B cell (primary cell): ENCODE measurements at regions not wholly inside any gene's neighbourhood (a gene's known extent, or its start where the extent isn't known, plus 50 kb on each side); places are given as distances from the start of the nearest gene placed in this dataset.

Experiments used
- ATAC-seq: fragments of 200-7000 bp; cut with Tn5 transposase; one replicate; pipeline ENCODE4 v1.10.0; 2021; ENCODE audit warnings: low read depth, mild to moderate bottlenecking, moderate number of reproducible peaks, moderate library complexity
- CTCF ChIA-PET: fragments of 350-600 bp; sonication (Branson Sonifier 250); formaldehyde crosslinking; loops from one replicate; lab custom pipeline; 2021; ENCODE audit warnings: antibody characterized with exemption, inconsistent platforms; lab: Charles Lee
- POLR2A ChIA-PET: fragments of 350-600 bp; sonication (Branson Sonifier 250); formaldehyde crosslinking; loops from one replicate; lab custom pipeline; 2021; ENCODE audit warnings: antibody characterized with exemption; lab: Charles Lee
- DNase-seq: peaks from one replicate; pipeline ENCODE4 v3.0.0; 2013
- H2AFZ ChIP-seq: 2 replicates; pipeline ENCODE4 v1.6.1; 2012; ENCODE audit warnings: mild to moderate bottlenecking, low read depth, low read length; ENCODE audit not compliant: insufficient read depth, poor library complexity, severe bottlenecking
- H3K27ac ChIP-seq, 2 donors: 1 replicate in 1 of 2; 2 replicates in 1 of 2; pipeline ENCODE4 v1.5.1; 2012 to 2013; ENCODE audit warnings: low read length in 2 of 2, mild to moderate bottlenecking in 2 of 2, moderate library complexity in 1 of 2
- H3K27me3 ChIP-seq, 4 experiments: fragments of 200-600 bp in 1 of 4; sonication (generic) in 1 of 4; replicated peaks in 1 of 4; 1 replicate in 2 of 4; 2 replicates in 2 of 4; pipeline versions ENCODE4 v1.6.1 to v1.7.0; 2013 to 2016; ENCODE audit warnings: low read length in 3 of 4, mild to moderate bottlenecking in 2 of 4, mixed read lengths in 1 of 4, moderate library complexity in 1 of 4; ENCODE audit not compliant: insufficient read depth in 4 of 4, control insufficient read depth in 3 of 4; ENCODE audit errors: control extremely low read depth in 1 of 4
- H3K36me3 ChIP-seq, 2 experiments: replicated peaks in 1 of 2; 1 replicate in 1 of 2; 2 replicates in 1 of 2; pipeline versions ENCODE4 v1.6.1 to v1.7.1; 2013; ENCODE audit warnings: low read length in 1 of 2; ENCODE audit not compliant: insufficient read depth in 2 of 2, control insufficient read depth in 1 of 2; ENCODE audit errors: control extremely low read depth in 1 of 2, extremely low read depth in 1 of 2
- H3K4me1 ChIP-seq, 2 donors: fragments of 200-600 bp in 1 of 2; sonication (generic) in 1 of 2; 1 replicate in 1 of 2; 2 replicates in 1 of 2; pipeline versions ENCODE4 v1.5.1 to v1.6.1; 2013 to 2017; ENCODE audit warnings: low read length in 2 of 2; ENCODE audit not compliant: control insufficient read depth in 2 of 2, insufficient read depth in 2 of 2
- H3K4me2 ChIP-seq: replicated peaks from 2 replicates; pipeline ENCODE3; 2012; ENCODE audit warnings: mild to moderate bottlenecking, low read depth, low read length; ENCODE audit not compliant: poor library complexity, severe bottlenecking
- H3K4me3 ChIP-seq, 5 experiments: fragments of 200-600 bp in 1 of 5; sonication (generic) in 1 of 5; 1 replicate in 3 of 5; 2 replicates in 2 of 5; pipeline versions ENCODE4 v1.5.1 to v1.7.0; 2011 to 2016; ENCODE audit warnings: low read length in 4 of 5, mild to moderate bottlenecking in 4 of 5, low read depth in 2 of 5, control low read depth in 1 of 5, moderate library complexity in 1 of 5; ENCODE audit not compliant: insufficient read depth in 1 of 5; ENCODE audit errors: control extremely low read depth in 1 of 5, extremely low read depth in 1 of 5
- H3K79me2 ChIP-seq: fragments of 200-600 bp; sonication (generic); one replicate; pipeline ENCODE4 v1.6.0; 2016; ENCODE audit warnings: low read length; ENCODE audit not compliant: control insufficient read depth, insufficient read depth
- H3K9ac ChIP-seq: fragments of 200-600 bp; sonication (generic); 2 replicates; pipeline ENCODE4 v1.6.1; 2017; ENCODE audit warnings: mild to moderate bottlenecking, low read length, moderate library complexity
- H3K9me3 ChIP-seq, 3 donors: one replicate each; pipeline versions ENCODE4 v1.6.1 to v1.7.1; 2013; ENCODE audit warnings: low read length in 2 of 3; ENCODE audit not compliant: control insufficient read depth in 2 of 3, insufficient read depth in 1 of 3; ENCODE audit errors: control extremely low read depth in 1 of 3
- H4K20me1 ChIP-seq: 2 replicates; pipeline ENCODE4 v1.6.0; 2012; ENCODE audit warnings: mild to moderate bottlenecking, low read length; ENCODE audit not compliant: insufficient read depth, control insufficient read depth, poor library complexity, severe bottlenecking
- H3K27ac Mint-ChIP-seq: one replicate; pipeline ENCODE4 v1.8.0; 2021; ENCODE audit warnings: mixed read lengths
- H3K27me3 Mint-ChIP-seq: one replicate; pipeline ENCODE4 v1.8.0; 2021; ENCODE audit warnings: mixed read lengths
- H3K4me1 Mint-ChIP-seq: one replicate; pipeline ENCODE4 v1.8.0; 2021; ENCODE audit warnings: mixed read lengths
- H3K4me3 Mint-ChIP-seq: one replicate; pipeline ENCODE4 v1.8.0; 2021; ENCODE audit warnings: mixed read lengths
- H3K9me3 Mint-ChIP-seq: one replicate; pipeline ENCODE4 v1.8.0; 2022; ENCODE audit warnings: mixed read lengths; ENCODE audit not compliant: insufficient read depth
- EZH2 ChIP-seq: IDR thresholded peaks from 2 replicates; pipeline ENCODE4 v1.6.1; 2012; ENCODE audit warnings: borderline replicate concordance, low read depth, mild to moderate bottlenecking, moderate library complexity, low read length; ENCODE audit not compliant: insufficient read depth, poor library complexity, severe bottlenecking
- WGBS: methylation state at CpG from one replicate; pipeline ENCODE4 v1.1.5; 2013; ENCODE audit warnings: missing lambda C conversion rate; ENCODE audit not compliant: insufficient coverage; 5-methylcytosine and 5-hydroxymethylcytosine counted together
- intact Hi-C: fragments of 100-400 bp; cut with micrococcal nuclease; formaldehyde crosslinking; loops from one replicate; pipeline ENCODE4 v1.10.0; 2022
- TF ChIP-seq, protein P1 (sequence below): fragments of 200-600 bp; IDR thresholded peaks from one replicate; pipeline ENCODE4 v1.8.0; 2022; ENCODE audit warnings: antibody characterized with exemption, mild to moderate bottlenecking

DNA sequence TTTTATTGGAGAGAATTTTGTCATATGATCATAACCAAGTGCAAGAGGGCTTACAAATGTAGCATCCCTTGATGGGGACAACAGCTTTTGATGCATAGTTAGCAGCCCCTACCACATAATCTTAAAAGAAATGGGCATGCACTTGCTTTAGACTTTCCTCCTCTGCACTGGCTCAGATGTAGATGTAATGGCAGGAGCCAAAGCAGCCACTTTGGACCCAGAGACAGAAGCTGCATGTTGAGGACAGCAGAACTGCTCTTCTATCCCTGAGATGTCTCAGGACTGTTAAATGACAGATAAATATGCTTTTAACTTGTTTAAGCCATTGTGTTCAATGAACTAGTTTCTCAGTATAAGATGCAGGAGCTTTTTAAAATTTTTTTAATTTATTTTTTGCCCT is 450.7 kb downstream of the TYW1 start:
- CTCF ChIA-PET = no interaction called here
- H3K27me3 ChIP-seq = no peaks in the 10 kb centered on the region
- TF ChIP-seq EZH2 = no peak
- TF ChIP-seq, protein P1, sequence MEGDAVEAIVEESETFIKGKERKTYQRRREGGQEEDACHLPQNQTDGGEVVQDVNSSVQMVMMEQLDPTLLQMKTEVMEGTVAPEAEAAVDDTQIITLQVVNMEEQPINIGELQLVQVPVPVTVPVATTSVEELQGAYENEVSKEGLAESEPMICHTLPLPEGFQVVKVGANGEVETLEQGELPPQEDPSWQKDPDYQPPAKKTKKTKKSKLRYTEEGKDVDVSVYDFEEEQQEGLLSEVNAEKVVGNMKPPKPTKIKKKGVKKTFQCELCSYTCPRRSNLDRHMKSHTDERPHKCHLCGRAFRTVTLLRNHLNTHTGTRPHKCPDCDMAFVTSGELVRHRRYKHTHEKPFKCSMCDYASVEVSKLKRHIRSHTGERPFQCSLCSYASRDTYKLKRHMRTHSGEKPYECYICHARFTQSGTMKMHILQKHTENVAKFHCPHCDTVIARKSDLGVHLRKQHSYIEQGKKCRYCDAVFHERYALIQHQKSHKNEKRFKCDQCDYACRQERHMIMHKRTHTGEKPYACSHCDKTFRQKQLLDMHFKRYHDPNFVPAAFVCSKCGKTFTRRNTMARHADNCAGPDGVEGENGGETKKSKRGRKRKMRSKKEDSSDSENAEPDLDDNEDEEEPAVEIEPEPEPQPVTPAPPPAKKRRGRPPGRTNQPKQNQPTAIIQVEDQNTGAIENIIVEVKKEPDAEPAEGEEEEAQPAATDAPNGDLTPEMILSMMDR = no peak
- H3K27ac ChIP-seq = no peak overlapping the region
- no peak overlapping the region for H3K4me3 Mint-ChIP-seq
- intact Hi-C loops = no loop called here
- no peaks in the 10 kb centered on the region for H3K9me3 Mint-ChIP-seq
- no peak overlapping the region for H3K9ac ChIP-seq
- no peaks in the 10 kb centered on the region for H3K36me3 ChIP-seq
- DNase-seq (no peak), ATAC-seq (no peak)
- peaks cover 0 to 21% (median 0%) of the 10 kb centered on the region in 3 donors for H3K9me3 ChIP-seq
- H3K4me2 ChIP-seq = no peak overlapping the region
- no peak overlapping the region for H3K4me3 ChIP-seq
- H3K4me1 Mint-ChIP-seq = no peaks in the 10 kb centered on the region
- no peak overlapping the region for H2AFZ ChIP-seq
- H3K27me3 Mint-ChIP-seq = no peaks in the 10 kb centered on the region
- H3K4me1 ChIP-seq = no peaks in the 10 kb centered on the region
- H3K27ac Mint-ChIP-seq = no peak overlapping the region
- no peaks in the 10 kb centered on the region for H3K79me2 ChIP-seq
- H4K20me1 ChIP-seq = no peaks in the 10 kb centered on the region
- POLR2A ChIA-PET = no interaction called here

DNA sequence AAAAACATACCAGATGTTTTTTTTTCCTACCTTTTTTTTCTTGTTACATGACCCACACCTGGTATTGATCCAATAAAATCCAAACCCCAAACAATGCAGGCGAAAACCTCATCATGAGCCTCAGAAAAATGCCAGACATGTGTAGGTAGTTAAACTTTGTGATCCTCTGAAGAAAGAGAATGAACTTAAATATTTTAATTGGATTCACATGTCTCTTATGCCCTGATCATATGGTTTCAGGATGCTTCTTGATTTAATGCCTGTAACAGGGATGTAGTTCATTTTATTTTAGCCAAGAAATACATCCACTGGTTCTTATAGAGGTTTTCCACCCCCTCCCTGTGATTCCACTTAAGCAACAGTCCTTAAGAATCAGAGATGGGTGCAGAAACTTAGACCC is 451.6 kb downstream of the TYW1 start:
- no peaks in the 10 kb centered on the region for H3K79me2 ChIP-seq
- POLR2A ChIA-PET = no interaction called here
- DNase-seq (no peak), ATAC-seq (no peak)
- H3K4me3 Mint-ChIP-seq = no peak overlapping the region
- H2AFZ ChIP-seq = no peak overlapping the region
- no peaks in the 10 kb centered on the region for H3K4me1 Mint-ChIP-seq
- no peak overlapping the region for H3K9ac ChIP-seq
- CTCF ChIA-PET = no interaction called here
- peaks cover 2% of the 10 kb centered on the region for H3K9me3 Mint-ChIP-seq
- H3K4me3 ChIP-seq = no peak overlapping the region
- no CpG with 5 or more reads among the region's 1 CpG for WGBS
- H3K4me2 ChIP-seq = no peak overlapping the region
- H3K27ac ChIP-seq = no peak overlapping the region
- no peaks in the 10 kb centered on the region for H3K36me3 ChIP-seq
- no peaks in the 10 kb centered on the region for H3K27me3 Mint-ChIP-seq
- H4K20me1 ChIP-seq = no peaks in the 10 kb centered on the region
- H3K27me3 ChIP-seq = no peaks in the 10 kb centered on the region
- peaks cover 0 to 21% (median 0%) of the 10 kb centered on the region in 3 donors for H3K9me3 ChIP-seq
- H3K4me1 ChIP-seq = no peaks in the 10 kb centered on the region
- TF ChIP-seq, protein P1 = no peak
- TF ChIP-seq EZH2 = no peak
- no peak overlapping the region for H3K27ac Mint-ChIP-seq
- intact Hi-C loops = no loop called here
